SK-N-SH (cell line): ENCODE measurements at regions not wholly inside any gene's neighbourhood (a gene's known extent, or its start where the extent isn't known, plus 50 kb on each side); places are given as distances from the start of the nearest gene placed in this dataset.

Experiments
- CTCF ChIP-seq: fragments of 200-600 bp; sonication (generic); IDR thresholded peaks from 2 replicates; pipeline ENCODE4 v1.6.1; 2017; ENCODE audit warnings: antibody characterized with exemption, mild to moderate bottlenecking, moderate library complexity
- GABPA ChIP-seq: IDR thresholded peaks from 2 replicates; pipeline ENCODE4 v1.4.0; 2012; ENCODE audit warnings: low read depth, mild to moderate bottlenecking
- MAX ChIP-seq: IDR thresholded peaks from 2 replicates; pipeline ENCODE4 v1.4.0; 2012; ENCODE audit warnings: low read depth
- MXI1 ChIP-seq: IDR thresholded peaks from 2 replicates; pipeline ENCODE4 v1.6.1; 2012; ENCODE audit warnings: mild to moderate bottlenecking, low read depth, low read length, improper control_type of control experiment
- NFIC ChIP-seq: IDR thresholded peaks from 2 replicates; pipeline ENCODE4 v1.4.0; 2012; ENCODE audit warnings: borderline replicate concordance
- SIN3A ChIP-seq: IDR thresholded peaks from 2 replicates; pipeline ENCODE4 v1.6.1; 2012; ENCODE audit warnings: low read depth, mild to moderate bottlenecking, low read length, moderate library complexity, borderline replicate concordance
- SMC3 ChIP-seq: IDR thresholded peaks from 2 replicates; pipeline ENCODE4 v1.6.1; 2012; ENCODE audit warnings: low read depth, low read length, improper control_type of control experiment

- no peak for TF ChIP-seq GABPA
- no peak for TF ChIP-seq CTCF
- no peak for TF ChIP-seq SIN3A
- TF ChIP-seq MAX = no peak
- no peak for TF ChIP-seq SMC3
- no peak for TF ChIP-seq NFIC
- TF ChIP-seq MXI1 = no peak
Measured at GRCh38 chr3:110933821-110934426, 137.7 kb upstream of the NECTIN3 start.
